CD4-positive, alpha-beta T cell treated with Interleukin-10 for 1 hour (primary cell): ENCODE measurements at regions not wholly inside any gene's neighbourhood (a gene's known extent, or its start where the extent isn't known, plus 50 kb on each side); places are given as distances from the start of the nearest gene placed in this dataset.

Experiments
- DNase-seq: peaks from one replicate; pipeline ENCODE4 v3.0.0-alpha.2; 2020

DNA sequence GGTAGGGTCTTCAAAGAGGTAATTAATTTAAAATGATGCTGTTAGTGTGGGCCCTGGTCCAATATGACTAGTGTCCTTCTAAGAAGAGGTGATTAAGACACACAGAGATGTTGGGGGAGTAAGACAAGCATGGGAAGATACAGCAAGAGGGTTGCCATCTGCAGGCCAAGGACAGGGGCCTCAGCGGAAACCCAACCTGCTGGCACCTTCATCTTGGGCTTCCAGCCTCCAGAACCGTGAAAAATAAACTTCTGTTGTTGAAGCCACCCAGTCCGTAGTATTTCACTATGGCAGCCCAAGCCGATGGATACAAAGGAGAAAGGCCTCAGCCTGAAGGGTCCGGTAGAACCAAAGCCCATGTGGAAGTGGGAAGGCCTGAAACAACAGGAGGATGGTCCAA lies 161.7 kb upstream of the UBE2E1 start:
- no peak for DNase-seq

DNA sequence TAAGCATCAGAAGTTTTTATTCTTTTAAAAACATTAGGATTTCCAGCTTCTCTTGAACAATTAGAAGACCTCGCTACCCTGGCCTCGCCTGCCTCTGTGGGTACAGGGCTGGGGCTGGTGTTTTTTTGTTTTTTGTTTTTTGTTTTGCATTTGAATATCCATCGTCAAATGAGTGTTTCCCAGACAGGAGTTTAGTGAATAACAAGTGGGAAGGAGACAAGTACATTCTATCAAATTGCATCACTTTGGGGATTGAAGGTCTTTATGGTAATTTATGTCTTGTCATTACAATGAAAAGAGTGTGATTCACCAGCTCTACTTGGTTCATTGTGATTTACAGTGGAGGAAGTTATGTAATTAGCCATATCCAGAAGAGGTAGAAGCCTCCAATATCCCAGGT lies 161.1 kb upstream of the UBE2E1 start:
- no peak for DNase-seq

GRCh38 chr3:23645533-23646183 lies 160.1 kb upstream of the UBE2E1 start:
- DNase-seq: no peak

- DNase-seq: no peak
Measured at GRCh38 chr3:23646184-23646920, 159.4 kb upstream of the UBE2E1 start.

GRCh38 chr3:23647706-23648258 lies 158.0 kb upstream of the UBE2E1 start:
- no peak for DNase-seq

DNA sequence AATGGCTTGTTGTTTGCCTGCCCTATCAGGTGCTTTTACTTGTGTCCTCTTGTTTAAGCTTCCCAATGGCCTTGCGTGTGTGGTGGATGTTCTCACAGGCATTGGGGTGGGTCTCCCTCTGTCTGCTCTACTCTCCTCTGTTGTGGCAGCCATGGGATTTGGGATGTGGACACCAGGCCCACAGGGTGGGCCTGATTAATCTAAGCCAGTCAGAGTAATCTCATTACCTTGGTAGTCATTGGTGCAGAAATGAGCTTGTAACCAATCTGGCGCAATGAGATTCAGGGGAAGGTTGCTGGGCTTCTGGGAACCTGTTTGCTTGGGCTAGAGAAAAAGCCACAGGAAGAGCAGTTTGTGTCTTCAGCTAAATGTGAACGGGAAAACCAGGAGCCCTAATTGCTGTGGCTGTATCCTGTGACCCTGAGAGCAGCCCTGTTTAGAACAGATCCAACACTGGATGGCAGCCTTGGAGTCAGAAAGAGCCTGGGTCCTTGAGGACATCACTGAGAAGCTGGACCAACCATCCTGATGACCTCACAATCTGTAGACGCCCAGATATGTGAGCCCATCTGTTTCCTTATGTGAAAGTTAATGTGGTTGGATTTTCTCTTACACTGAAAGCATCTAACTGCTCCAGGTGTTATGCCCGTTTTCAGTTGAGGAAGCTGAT lies 157.3 kb upstream of the UBE2E1 start:
- DNase-seq: no peak

- no peak for DNase-seq
Measured at GRCh38 chr3:23648996-23649395, 156.8 kb upstream of the UBE2E1 start.

- no peak for DNase-seq
Measured at GRCh38 chr3:23649448-23649847, 156.3 kb upstream of the UBE2E1 start.

GRCh38 chr3:23650371-23651140 lies 155.2 kb upstream of the UBE2E1 start:
- DNase-seq: no peak

DNA sequence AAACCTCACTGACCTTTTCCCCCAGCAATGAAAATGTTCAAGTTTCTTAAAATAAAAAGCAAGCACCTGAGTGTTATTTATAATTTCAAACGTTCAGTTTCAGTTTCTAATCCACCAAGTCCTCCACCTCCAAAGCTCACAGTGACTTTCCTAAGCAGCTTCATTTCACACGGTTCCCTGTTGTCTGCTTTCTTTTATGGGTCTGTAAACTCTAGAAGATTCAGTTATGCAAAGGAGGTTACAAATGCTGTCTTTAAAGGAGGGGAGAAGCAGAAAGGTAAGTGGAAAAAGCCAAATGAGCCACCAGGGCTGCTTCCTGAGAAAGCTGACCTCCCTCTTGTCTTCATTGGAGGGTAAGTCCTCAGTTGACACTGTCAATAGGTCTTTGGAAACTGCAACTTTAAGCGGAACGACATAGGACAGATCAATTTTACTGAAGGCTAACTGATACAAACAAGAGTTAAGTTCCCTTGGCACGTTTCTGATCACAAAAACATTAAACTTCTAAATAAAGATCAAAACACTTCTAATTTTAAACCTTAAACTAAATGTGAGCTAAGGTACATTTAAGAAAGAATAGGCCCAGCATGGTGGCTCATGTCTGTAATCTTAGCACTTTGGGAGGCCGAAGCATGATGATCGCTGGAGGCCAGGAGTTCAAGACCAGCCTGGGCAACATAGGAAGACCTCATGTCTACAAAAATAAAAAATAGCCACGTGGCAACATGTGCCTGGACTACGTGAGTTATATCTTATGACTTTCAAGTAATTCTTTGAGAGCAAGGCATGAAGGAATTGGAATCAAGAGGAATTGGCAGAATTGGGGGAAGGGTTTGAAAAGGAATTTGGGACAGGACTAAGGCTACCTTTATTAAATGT lies 151.9 kb upstream of the UBE2E1 start:
- no peak for DNase-seq

DNA sequence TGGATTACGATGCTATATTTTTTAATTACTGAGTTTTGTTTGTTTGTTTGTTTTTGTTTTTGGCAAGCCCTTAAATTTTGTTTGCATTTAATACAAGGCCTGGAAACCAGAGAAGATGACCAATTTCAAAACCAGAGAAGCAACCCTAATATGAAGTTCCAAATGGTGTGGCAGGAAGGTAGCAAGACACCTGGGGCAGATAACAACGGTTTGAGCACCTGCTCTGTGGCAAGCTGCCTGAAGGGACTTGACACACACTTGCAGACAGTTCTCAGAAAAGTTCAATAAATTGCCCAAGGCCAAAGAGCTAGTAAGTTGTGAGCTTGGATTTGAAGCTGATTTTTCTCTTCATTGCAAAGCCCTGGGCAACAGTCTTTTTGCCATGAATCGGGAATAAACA lies 151.2 kb upstream of the UBE2E1 start:
- DNase-seq: no peak

DNA sequence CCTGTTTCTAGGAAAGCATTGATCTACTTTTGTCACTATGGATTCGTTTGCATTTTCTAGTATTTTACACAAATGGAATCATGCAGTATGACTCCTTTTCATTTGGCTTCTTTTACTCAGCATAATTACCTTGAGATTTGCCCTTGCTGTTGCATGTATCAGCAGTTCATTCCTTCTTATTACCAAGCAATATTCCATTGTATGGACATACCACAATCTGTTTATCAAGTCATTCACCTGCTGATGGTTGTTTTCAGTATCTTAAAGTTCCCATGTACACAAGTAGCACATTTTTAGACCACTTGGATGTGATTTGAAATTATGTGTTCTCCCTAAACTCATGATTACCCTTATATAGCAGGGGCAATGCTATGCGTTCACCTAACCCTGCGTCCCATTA lies 150.0 kb upstream of the UBE2E1 start:
- no peak for DNase-seq

DNA sequence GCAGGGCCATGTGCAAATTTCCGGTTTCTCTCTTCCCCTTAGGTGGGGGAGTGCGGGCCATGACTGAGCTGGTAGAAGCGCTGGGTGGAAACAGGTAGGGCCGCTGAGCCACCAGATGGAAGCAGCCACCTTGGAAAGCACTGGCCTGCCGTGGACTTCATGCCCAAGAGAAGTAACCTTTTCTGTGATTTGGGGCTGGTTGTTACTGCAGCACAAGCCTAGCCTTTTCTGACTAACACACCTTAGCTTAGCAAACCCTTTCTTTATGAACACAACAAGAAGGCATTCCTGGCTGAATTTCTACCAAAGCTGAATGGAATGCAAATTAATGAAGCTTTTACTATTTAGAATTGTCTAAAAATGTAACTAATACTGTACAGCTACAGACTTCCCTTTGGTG lies 149.6 kb upstream of the UBE2E1 start:
- DNase-seq: no peak

DNA sequence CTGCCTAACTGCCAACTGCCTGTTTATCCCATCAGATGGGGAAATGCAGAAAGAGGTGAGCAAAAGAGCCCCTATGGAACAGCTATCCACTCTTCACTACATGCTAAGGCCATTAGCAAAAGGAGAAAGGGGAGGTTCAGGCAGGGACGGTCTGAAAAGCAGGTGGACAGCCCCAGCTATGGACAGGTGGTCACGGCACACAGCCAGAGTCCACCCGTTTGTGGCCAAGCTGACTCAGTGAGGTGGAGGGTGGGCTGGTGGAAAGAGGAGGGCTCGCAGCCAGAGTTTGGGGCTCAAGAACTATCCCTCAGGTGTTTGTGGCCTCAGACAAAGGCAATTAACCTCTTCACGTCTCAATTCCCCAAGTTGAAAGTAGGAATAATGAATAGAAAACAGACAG lies 148.9 kb upstream of the UBE2E1 start:
- DNase-seq: no peak

- DNase-seq: no peak
Measured at GRCh38 chr3:23657647-23658046, 148.1 kb upstream of the UBE2E1 start.

DNA sequence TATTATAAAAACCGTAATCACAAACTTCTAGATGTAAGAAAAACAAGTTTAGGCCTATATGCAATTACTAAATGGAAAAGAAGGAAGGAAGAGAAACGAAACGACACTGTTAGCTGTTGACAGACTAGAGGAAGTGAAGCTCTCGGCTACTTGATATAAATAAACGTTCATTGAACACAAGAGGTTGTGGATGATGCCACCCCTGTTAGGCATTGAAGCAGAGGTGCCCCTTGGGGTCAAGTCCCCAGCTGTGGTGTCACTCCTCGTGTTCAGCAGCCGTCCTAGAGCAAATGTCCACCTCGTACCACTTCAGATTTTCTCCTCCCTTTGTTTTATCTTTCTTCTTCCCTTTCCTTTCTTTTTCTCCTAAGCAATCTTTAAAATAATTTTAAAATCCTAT lies 146.5 kb upstream of the UBE2E1 start:
- DNase-seq: no peak

- no peak for DNase-seq
Measured at GRCh38 chr3:23659840-23660430, 145.8 kb upstream of the UBE2E1 start.

DNA sequence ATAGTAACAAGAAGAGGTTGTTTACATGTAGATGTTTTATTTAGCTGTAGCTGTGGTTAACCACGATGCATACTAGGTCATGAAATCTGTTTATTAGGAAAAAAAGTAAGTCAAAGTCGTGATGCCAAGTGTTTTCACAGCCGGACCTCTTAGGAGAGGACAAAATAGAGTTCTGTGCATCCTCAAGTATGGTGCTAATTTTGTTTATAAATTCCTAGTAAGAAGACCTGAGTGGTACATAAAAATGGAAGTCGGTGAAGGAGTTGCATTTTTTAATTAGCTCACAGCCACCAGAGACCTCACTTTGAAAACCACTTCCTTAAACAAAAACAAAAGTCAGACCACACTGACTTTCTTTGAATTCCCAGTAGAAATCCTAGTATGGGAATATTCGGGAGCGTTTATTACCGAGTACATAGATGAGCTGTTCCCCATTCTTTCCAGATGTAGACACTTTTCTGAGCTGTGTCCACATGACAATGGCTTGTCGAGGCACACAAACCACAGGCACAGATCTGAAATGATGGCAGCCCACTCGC lies 143.6 kb upstream of the UBE2E1 start:
- DNase-seq: no peak

DNA sequence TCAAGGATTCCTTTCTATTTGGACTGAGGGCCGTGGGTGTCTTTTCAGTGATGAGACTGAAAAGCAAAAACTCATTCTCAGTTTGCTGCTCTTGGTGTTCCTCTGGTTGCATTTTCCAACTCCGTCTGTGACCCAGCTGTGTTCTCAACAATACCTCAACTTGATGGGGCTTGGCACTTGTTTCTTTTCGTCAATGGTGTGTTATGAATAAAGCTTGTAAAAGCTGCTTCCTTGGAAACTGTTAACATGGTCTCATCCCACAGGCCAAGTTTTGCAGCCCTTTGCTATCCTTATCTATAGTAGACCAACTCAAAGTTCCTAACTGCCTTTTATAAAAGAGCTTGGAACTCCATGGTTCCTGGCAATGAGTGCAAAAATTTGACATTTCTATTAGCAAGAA lies 142.5 kb upstream of the UBE2E1 start:
- DNase-seq: no peak

GRCh38 chr3:23663661-23664186 lies 142.0 kb upstream of the UBE2E1 start:
- no peak for DNase-seq

- DNase-seq: no peak
Measured at GRCh38 chr3:23664459-23664858, 141.3 kb upstream of the UBE2E1 start.
